Neural crest cell (in vitro differentiated cells): ENCODE measurements at regions not wholly inside any gene's neighbourhood (a gene's known extent, or its start where the extent isn't known, plus 50 kb on each side); places are given as distances from the start of the nearest gene placed in this dataset.

Experiments
- DNase-seq: peaks from one replicate; pipeline ENCODE4 v3.0.0; 2021; ENCODE audit warnings: low read depth, mixed read lengths, low spot score
- H3K27ac Mint-ChIP-seq: one replicate; pipeline ENCODE4 v1.8.0; 2021; ENCODE audit warnings: mild to moderate bottlenecking, mixed read lengths; ENCODE audit not compliant: unreplicated experiment
- H3K27me3 Mint-ChIP-seq: 2 replicates; pipeline ENCODE4 v1.8.0; 2021; ENCODE audit warnings: low read depth, mild to moderate bottlenecking, mixed read lengths
- H3K36me3 Mint-ChIP-seq: 2 replicates; pipeline ENCODE4 v1.8.0; 2021; ENCODE audit warnings: low read depth, mild to moderate bottlenecking, mixed read lengths
- H3K4me1 Mint-ChIP-seq: 2 replicates; pipeline ENCODE4 v1.8.0; 2021; ENCODE audit warnings: mixed read lengths
- H3K4me3 Mint-ChIP-seq: one replicate; pipeline ENCODE4 v1.8.0; 2021; ENCODE audit warnings: mild to moderate bottlenecking, mixed read lengths
- H3K9me3 Mint-ChIP-seq: 2 replicates; pipeline ENCODE4 v1.8.0; 2021; ENCODE audit warnings: mixed read lengths
- TF ChIP-seq, protein P1 (sequence below): fragments of 200-600 bp; sonication (generic); conservative IDR thresholded peaks from 2 replicates; pipeline ENCODE4 v1.5.0; 2021; ENCODE audit warnings: antibody characterized with exemption, mild to moderate bottlenecking

DNA sequence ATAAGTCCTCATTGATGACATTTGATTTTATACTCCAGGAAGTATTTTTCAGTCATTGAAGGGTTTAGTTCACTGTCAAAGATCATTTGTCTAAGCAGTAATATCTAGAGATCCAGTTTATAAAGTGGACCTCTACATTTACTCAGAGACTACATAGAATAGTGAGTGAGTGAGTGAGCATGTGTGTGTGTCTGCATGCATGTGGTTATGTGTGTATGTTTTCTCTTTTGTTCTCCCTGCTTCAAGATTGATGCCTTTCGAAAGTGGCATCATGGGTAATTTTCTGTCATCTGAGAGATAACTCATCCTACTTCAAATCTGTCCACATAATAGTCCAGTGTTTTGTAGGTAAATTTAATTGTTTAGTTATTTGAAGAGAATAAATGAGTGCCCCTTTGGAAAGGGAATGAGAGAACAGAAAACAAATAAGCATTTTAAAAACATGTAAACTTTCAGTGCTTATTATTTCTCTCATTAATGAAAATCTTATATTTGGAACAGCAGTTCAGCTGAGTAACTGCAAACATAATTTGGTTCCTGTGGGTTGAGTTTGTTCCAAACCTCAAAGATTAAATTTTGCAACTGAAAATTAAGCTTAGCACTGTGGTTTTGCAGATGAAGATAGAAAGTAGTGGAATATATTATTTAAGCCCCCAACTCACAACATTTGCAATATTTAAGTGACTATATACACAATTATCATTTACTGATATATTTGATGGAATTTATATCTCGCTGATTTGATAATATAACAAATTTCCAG lies 1295.1 kb upstream of the C9orf72 start:
- H3K27ac Mint-ChIP-seq, result no peak overlapping the region

DNA sequence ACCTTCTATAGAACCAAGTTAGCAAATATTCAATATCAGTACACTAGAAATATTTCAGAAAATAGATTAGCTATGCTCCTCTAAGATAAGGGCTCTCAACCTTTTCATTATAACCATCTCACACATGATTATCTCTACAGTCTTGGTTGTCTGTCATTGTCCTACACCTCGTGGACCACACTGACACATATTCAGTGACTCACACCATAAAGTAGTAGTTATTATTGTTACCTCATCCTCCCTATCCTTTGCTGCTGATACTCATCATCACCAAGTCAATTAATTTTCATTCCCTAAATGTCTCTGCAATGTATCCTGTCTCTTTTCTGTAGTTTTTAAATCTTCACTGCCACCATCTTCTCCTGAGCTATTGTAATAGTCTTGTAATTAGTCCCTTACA lies 1309.2 kb upstream of the C9orf72 start:
- no peak for DNase-seq
- Mint-ChIP-seq H3K4me3 (no peak overlapping the region), H3K27me3 (no peaks in the 10 kb centered on the region), H3K27ac (no peak overlapping the region), H3K4me1 (no peaks in the 10 kb centered on the region), H3K9me3 (no peaks in the 10 kb centered on the region), H3K36me3 (no peaks in the 10 kb centered on the region)
- TF ChIP-seq, protein P1, sequence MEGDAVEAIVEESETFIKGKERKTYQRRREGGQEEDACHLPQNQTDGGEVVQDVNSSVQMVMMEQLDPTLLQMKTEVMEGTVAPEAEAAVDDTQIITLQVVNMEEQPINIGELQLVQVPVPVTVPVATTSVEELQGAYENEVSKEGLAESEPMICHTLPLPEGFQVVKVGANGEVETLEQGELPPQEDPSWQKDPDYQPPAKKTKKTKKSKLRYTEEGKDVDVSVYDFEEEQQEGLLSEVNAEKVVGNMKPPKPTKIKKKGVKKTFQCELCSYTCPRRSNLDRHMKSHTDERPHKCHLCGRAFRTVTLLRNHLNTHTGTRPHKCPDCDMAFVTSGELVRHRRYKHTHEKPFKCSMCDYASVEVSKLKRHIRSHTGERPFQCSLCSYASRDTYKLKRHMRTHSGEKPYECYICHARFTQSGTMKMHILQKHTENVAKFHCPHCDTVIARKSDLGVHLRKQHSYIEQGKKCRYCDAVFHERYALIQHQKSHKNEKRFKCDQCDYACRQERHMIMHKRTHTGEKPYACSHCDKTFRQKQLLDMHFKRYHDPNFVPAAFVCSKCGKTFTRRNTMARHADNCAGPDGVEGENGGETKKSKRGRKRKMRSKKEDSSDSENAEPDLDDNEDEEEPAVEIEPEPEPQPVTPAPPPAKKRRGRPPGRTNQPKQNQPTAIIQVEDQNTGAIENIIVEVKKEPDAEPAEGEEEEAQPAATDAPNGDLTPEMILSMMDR, result no peak

More for the DNA sequence above, 1295.1 kb upstream of the C9orf72 start:
- Mint-ChIP-seq H3K36me3 (no peaks in the 10 kb centered on the region), H3K4me1 (no peaks in the 10 kb centered on the region), H3K4me3 (no peak overlapping the region), H3K27me3 (no peaks in the 10 kb centered on the region), H3K9me3 (no peaks in the 10 kb centered on the region)
- TF ChIP-seq, protein P1, result no peak
- DNase-seq, result no peak

DNA sequence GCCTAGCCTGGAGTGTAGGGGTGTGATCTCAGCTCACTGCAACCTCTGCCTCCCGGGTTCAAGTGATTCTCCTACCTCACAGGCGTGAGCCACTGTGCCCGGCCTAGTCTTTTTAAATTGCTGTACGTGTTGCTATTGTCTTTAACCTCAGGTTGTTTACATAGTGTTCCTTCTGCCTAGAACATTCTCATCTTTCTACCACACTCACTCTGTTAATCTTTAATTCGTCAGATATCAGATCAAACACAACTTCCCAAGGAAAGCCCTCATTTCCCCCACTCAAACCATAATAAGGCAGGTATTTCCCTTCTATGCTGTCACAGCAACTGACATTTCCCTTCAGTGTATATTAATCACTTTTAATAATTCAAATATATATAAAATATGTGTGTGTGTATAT lies 1310.0 kb upstream of the C9orf72 start:
- H3K4me1 Mint-ChIP-seq, result no peaks in the 10 kb centered on the region
- DNase-seq, result no peak
- no peak overlapping the region for H3K27ac Mint-ChIP-seq
- TF ChIP-seq, protein P1, result no peak
- H3K36me3 Mint-ChIP-seq, result no peaks in the 10 kb centered on the region
- H3K4me3 Mint-ChIP-seq, result no peak overlapping the region
- no peaks in the 10 kb centered on the region for H3K9me3 Mint-ChIP-seq
- no peaks in the 10 kb centered on the region for H3K27me3 Mint-ChIP-seq

GRCh38 chr9:28887188-28887884 lies 1314.1 kb upstream of the C9orf72 start:
- Mint-ChIP-seq H3K4me3 (no peak overlapping the region), H3K4me1 (no peaks in the 10 kb centered on the region), H3K27ac (no peak overlapping the region), H3K27me3 (no peaks in the 10 kb centered on the region), H3K36me3 (no peaks in the 10 kb centered on the region), H3K9me3 (no peaks in the 10 kb centered on the region)
- TF ChIP-seq, protein P1, result no peak
- DNase-seq, result no peak

DNA sequence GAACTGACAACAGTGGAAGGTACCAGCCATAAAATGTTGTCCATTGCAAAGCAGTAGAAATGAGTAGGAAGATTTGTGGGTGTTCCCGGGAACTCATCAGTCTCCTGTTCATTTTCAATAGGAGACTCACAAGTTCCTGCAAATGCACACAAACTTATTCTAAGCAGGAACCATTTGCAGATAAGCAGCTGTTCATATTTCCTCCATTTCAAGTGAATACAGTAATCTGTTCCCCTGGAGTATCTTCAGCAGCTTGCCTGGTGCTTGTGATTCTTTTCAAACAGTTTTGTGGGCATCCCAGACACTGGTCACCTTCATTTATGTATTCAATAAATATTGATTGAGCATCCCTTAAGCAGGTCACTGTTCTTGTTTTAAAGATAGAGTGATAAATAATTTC lies 1315.5 kb upstream of the C9orf72 start:
- Mint-ChIP-seq H3K4me1 (no peaks in the 10 kb centered on the region), H3K4me3 (no peak overlapping the region), H3K27ac (no peak overlapping the region), H3K27me3 (no peaks in the 10 kb centered on the region), H3K36me3 (no peaks in the 10 kb centered on the region), H3K9me3 (no peaks in the 10 kb centered on the region)
- DNase-seq, result no peak
- TF ChIP-seq, protein P1, result no peak
